Liver (tissue), 8 donors: ENCODE measurements at regions not wholly inside any gene's neighbourhood (a gene's known extent, or its start where the extent isn't known, plus 50 kb on each side); places are given as distances from the start of the nearest gene placed in this dataset.

Experiments
- DNase-seq: peaks from one replicate; pipeline ENCODE4 v3.0.0-alpha.2; 2017; ENCODE audit warnings: low spot score
- H3K27ac ChIP-seq, 2 donors: one replicate each; pipeline ENCODE4 v1.7.0; 2013; ENCODE audit warnings: inconsistent platforms in 2 of 2, low read length in 2 of 2, control low read depth in 1 of 2, low read depth in 1 of 2, mild to moderate bottlenecking in 1 of 2
- H3K27me3 ChIP-seq, 4 donors: one replicate each; pipeline versions ENCODE4 v1.6.1 to v1.7.0; 2013; ENCODE audit warnings: low read length in 3 of 4, inconsistent platforms in 1 of 4, mild to moderate bottlenecking in 1 of 4, moderate library complexity in 1 of 4; ENCODE audit not compliant: control insufficient read depth in 4 of 4, insufficient read depth in 4 of 4
- H3K36me3 ChIP-seq, 4 donors: one replicate each; pipeline versions ENCODE4 v1.6.1 to v1.7.0; 2013; ENCODE audit warnings: low read length in 3 of 4, mild to moderate bottlenecking in 3 of 4, low read depth in 1 of 4, moderate library complexity in 1 of 4; ENCODE audit not compliant: control insufficient read depth in 4 of 4, insufficient read depth in 3 of 4
- H3K4me1 ChIP-seq, 4 donors: one replicate each; pipeline versions ENCODE4 v1.6.1 to v1.7.0; 2013; ENCODE audit warnings: low read length in 3 of 4, mild to moderate bottlenecking in 3 of 4, moderate library complexity in 1 of 4; ENCODE audit not compliant: control insufficient read depth in 4 of 4, insufficient read depth in 4 of 4
- H3K4me3 ChIP-seq, 3 donors: one replicate each; pipeline versions ENCODE4 v1.6.1 to v1.7.0; 2013; ENCODE audit warnings: low read length in 3 of 3, control low read depth in 1 of 3, low read depth in 1 of 3, mild to moderate bottlenecking in 1 of 3
- H3K9ac ChIP-seq, 2 donors: one replicate each; pipeline ENCODE4 v1.7.0; 2013; ENCODE audit warnings: low read length in 2 of 2, mild to moderate bottlenecking in 2 of 2, moderate library complexity in 2 of 2, control low read depth in 1 of 2, low read depth in 1 of 2
- H3K9me3 ChIP-seq, 4 donors: one replicate each; pipeline versions ENCODE4 v1.6.1 to v1.7.0; 2013; ENCODE audit warnings: low read length in 3 of 4; ENCODE audit not compliant: control insufficient read depth in 4 of 4
- EGR1 ChIP-seq, 2 donors: IDR thresholded peaks; 2 replicates each; pipeline ENCODE4 v1.6.1; 2016 to 2018; ENCODE audit warnings: antibody characterized with exemption in 2 of 2, low read depth in 2 of 2
- FOXA1 ChIP-seq: IDR thresholded peaks from 2 replicates; pipeline ENCODE4 v1.6.1; 2016; ENCODE audit warnings: antibody characterized with exemption
- FOXA2 ChIP-seq: IDR thresholded peaks from 2 replicates; pipeline ENCODE4 v1.6.1; 2016; ENCODE audit warnings: antibody characterized with exemption
- GABPA ChIP-seq, 2 donors: IDR thresholded peaks in 1 of 2; conservative IDR thresholded peaks in 1 of 2; 2 replicates each; pipeline ENCODE4 v1.6.1; 2016; ENCODE audit warnings: antibody characterized with exemption in 2 of 2, mild to moderate bottlenecking in 1 of 2, moderate library complexity in 1 of 2
- HNF4A ChIP-seq, 2 donors: conservative IDR thresholded peaks; 2 replicates each; pipeline ENCODE4 v1.6.1; 2016; ENCODE audit warnings: antibody characterized with exemption in 2 of 2, mild to moderate bottlenecking in 2 of 2
- HNF4G ChIP-seq: IDR thresholded peaks from 2 replicates; pipeline ENCODE4 v1.6.1; 2016; ENCODE audit warnings: antibody characterized with exemption
- JUND ChIP-seq, 2 donors: IDR thresholded peaks; 2 replicates each; pipeline ENCODE4 v1.6.1; 2016; ENCODE audit warnings: antibody characterized with exemption in 2 of 2
- MAX ChIP-seq: IDR thresholded peaks from 2 replicates; pipeline ENCODE4 v1.6.1; 2016; ENCODE audit warnings: antibody characterized with exemption
- NR2F2 ChIP-seq: IDR thresholded peaks from 2 replicates; pipeline ENCODE4 v1.6.1; 2016; ENCODE audit warnings: antibody characterized with exemption
- RXRA ChIP-seq, 2 donors: IDR thresholded peaks; 2 replicates each; pipeline ENCODE4 v1.6.1; 2017 to 2018; ENCODE audit warnings: antibody characterized with exemption in 2 of 2, mild to moderate bottlenecking in 1 of 2
- SP1 ChIP-seq: IDR thresholded peaks from 2 replicates; pipeline ENCODE4 v1.6.1; 2018; ENCODE audit warnings: antibody characterized with exemption, mild to moderate bottlenecking
- TAF1 ChIP-seq: conservative IDR thresholded peaks from 2 replicates; pipeline ENCODE4 v1.6.1; 2016; ENCODE audit warnings: antibody characterized with exemption, mild to moderate bottlenecking
- YY1 ChIP-seq: IDR thresholded peaks from 2 replicates; pipeline ENCODE4 v1.6.1; 2016; ENCODE audit warnings: antibody characterized with exemption, mild to moderate bottlenecking
- ZBTB33 ChIP-seq: IDR thresholded peaks from 2 replicates; pipeline ENCODE4 v1.6.1; 2016; ENCODE audit warnings: antibody characterized with exemption
- WGBS: extraction: QIAGEN DNeasy Blood & Tissue Kit; methylation state at CpG from one replicate; pipeline ENCODE4 v1.1.7; 2013; 5-methylcytosine and 5-hydroxymethylcytosine counted together
- TF ChIP-seq, protein P1 (sequence below): IDR thresholded peaks from 2 replicates; pipeline ENCODE4 v1.6.1; 2016; ENCODE audit warnings: antibody characterized with exemption, mild to moderate bottlenecking
- TF ChIP-seq, protein P2 (sequence below): IDR thresholded peaks from 2 replicates; pipeline ENCODE4 v1.6.1; 2016; ENCODE audit warnings: antibody characterized with exemption
- TF ChIP-seq, protein P3 (sequence below): fragments of 150-350 bp; IDR thresholded peaks from 2 replicates; pipeline ENCODE4 v1.5.1; 2017; ENCODE audit warnings: improper control_type of control experiment, low read depth, low read length; ENCODE audit not compliant: missing input control
- donor health status: healthy.
- donor health status: healthy.
- donor health status: healthy.
- donor health status: healthy.
- donor health status: healthy.

- no peak for DNase-seq
- H3K9ac ChIP-seq: no peak overlapping the region
- no peak for TF ChIP-seq HNF4A (conservative IDR thresholded peaks at IDR 0.05)
- no peak for TF ChIP-seq EGR1 (IDR thresholded peaks at IDR 0.05; ENCODE audit: low read depth in 2 of 2)
- TF ChIP-seq NR2F2: no peak
- TF ChIP-seq YY1: no peak
- TF ChIP-seq, protein P1, sequence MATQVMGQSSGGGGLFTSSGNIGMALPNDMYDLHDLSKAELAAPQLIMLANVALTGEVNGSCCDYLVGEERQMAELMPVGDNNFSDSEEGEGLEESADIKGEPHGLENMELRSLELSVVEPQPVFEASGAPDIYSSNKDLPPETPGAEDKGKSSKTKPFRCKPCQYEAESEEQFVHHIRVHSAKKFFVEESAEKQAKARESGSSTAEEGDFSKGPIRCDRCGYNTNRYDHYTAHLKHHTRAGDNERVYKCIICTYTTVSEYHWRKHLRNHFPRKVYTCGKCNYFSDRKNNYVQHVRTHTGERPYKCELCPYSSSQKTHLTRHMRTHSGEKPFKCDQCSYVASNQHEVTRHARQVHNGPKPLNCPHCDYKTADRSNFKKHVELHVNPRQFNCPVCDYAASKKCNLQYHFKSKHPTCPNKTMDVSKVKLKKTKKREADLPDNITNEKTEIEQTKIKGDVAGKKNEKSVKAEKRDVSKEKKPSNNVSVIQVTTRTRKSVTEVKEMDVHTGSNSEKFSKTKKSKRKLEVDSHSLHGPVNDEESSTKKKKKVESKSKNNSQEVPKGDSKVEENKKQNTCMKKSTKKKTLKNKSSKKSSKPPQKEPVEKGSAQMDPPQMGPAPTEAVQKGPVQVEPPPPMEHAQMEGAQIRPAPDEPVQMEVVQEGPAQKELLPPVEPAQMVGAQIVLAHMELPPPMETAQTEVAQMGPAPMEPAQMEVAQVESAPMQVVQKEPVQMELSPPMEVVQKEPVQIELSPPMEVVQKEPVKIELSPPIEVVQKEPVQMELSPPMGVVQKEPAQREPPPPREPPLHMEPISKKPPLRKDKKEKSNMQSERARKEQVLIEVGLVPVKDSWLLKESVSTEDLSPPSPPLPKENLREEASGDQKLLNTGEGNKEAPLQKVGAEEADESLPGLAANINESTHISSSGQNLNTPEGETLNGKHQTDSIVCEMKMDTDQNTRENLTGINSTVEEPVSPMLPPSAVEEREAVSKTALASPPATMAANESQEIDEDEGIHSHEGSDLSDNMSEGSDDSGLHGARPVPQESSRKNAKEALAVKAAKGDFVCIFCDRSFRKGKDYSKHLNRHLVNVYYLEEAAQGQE: no peak
- no peak for TF ChIP-seq MAX
- TF ChIP-seq GABPA (IDR thresholded peaks at IDR 0.05 in 1 of 2, conservative IDR thresholded peaks at IDR 0.05 in 1 of 2): no peak
- no peak for TF ChIP-seq ZBTB33
- no peak for TF ChIP-seq FOXA2
- no peak for TF ChIP-seq RXRA (IDR thresholded peaks at IDR 0.05)
- no peak for TF ChIP-seq SP1
- TF ChIP-seq, protein P2, sequence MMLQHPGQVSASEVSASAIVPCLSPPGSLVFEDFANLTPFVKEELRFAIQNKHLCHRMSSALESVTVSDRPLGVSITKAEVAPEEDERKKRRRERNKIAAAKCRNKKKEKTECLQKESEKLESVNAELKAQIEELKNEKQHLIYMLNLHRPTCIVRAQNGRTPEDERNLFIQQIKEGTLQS: no peak
- no peak for TF ChIP-seq HNF4G
- TF ChIP-seq FOXA1: no peak
- TF ChIP-seq TAF1: no peak
- no peak for TF ChIP-seq JUND (IDR thresholded peaks at IDR 0.05)
- TF ChIP-seq, protein P3, sequence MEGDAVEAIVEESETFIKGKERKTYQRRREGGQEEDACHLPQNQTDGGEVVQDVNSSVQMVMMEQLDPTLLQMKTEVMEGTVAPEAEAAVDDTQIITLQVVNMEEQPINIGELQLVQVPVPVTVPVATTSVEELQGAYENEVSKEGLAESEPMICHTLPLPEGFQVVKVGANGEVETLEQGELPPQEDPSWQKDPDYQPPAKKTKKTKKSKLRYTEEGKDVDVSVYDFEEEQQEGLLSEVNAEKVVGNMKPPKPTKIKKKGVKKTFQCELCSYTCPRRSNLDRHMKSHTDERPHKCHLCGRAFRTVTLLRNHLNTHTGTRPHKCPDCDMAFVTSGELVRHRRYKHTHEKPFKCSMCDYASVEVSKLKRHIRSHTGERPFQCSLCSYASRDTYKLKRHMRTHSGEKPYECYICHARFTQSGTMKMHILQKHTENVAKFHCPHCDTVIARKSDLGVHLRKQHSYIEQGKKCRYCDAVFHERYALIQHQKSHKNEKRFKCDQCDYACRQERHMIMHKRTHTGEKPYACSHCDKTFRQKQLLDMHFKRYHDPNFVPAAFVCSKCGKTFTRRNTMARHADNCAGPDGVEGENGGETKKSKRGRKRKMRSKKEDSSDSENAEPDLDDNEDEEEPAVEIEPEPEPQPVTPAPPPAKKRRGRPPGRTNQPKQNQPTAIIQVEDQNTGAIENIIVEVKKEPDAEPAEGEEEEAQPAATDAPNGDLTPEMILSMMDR: no peak
- H3K36me3 ChIP-seq: no peaks in the 10 kb centered on the region
- H3K4me1 ChIP-seq: no peaks in the 10 kb centered on the region
- H3K27ac ChIP-seq: no peak overlapping the region
- H3K9me3 ChIP-seq: no peaks in the 10 kb centered on the region
- no peak overlapping the region for H3K4me3 ChIP-seq
- 27% methylated on average over 1 of the region's 1 CpG for WGBS
- peaks cover 0 to 2% (median 0%) of the 10 kb centered on the region in 4 donors for H3K27me3 ChIP-seq
These were observed 1950.9 kb upstream of the TENM3 start for GRCh38 chr4:180292339-180292738.
